GM12891 (cell line): ENCODE measurements at regions not wholly inside any gene's neighbourhood (a gene's known extent, or its start where the extent isn't known, plus 50 kb on each side); places are given as distances from the start of the nearest gene placed in this dataset.

Experiments
- PAX5 ChIP-seq: IDR thresholded peaks from 2 replicates; pipeline ENCODE4 v1.6.1; 2011; ENCODE audit warnings: low read length, moderate library complexity, mild to moderate bottlenecking; ENCODE audit not compliant: insufficient read depth, severe bottlenecking
- POLR2A ChIP-seq: IDR thresholded peaks from 2 replicates; pipeline ENCODE4 v1.6.1; 2011; ENCODE audit warnings: low read depth, low read length, control low read depth
- POLR2AphosphoS5 ChIP-seq: IDR thresholded peaks from 2 replicates; pipeline ENCODE4 v1.6.1; 2011; ENCODE audit warnings: low read depth, low read length, control low read depth
- SPI1 ChIP-seq: IDR thresholded peaks from 2 replicates; pipeline ENCODE4 v1.6.1; 2011; ENCODE audit warnings: low read depth, low read length, control low read depth
- TAF1 ChIP-seq: IDR thresholded peaks from 2 replicates; pipeline ENCODE4 v1.6.1; 2011; ENCODE audit warnings: low read depth, low read length, control low read depth

- TF ChIP-seq POLR2AphosphoS5, result no peak
- TF ChIP-seq POLR2A, result no peak
- no peak for TF ChIP-seq TAF1
- TF ChIP-seq SPI1, result no peak
- no peak for TF ChIP-seq PAX5
These were observed 303.0 kb upstream of the IRX5 start for GRCh38 chr16:54627616-54628015.
